IMR-90 (cell line): ENCODE measurements at regions not wholly inside any gene's neighbourhood (a gene's known extent, or its start where the extent isn't known, plus 50 kb on each side); places are given as distances from the start of the nearest gene placed in this dataset.

Experiments used
- ATAC-seq: fragments of 200-7000 bp; cut with Tn5 transposase; 2 replicates; pipeline ENCODE4 v1.9.1; 2020; ENCODE audit warnings: low read depth, mild to moderate bottlenecking, moderate library complexity
- BruUV-seq: library from RNA; stranded (reverse); fragments of 400-500 nt; replicated peaks from 2 replicates; lab custom pipeline; 2021; lab: Mats Ljungman, UMichigan
- CTCF ChIA-PET: fragments of 300-600 bp; formaldehyde crosslinking; extraction: SDS; loops from one replicate; lab custom pipeline; 2021; ENCODE audit warnings: antibody characterized with exemption; lab: Yijun Ruan, JAX
- POLR2A ChIA-PET: fragments of 300-600 bp; sonication (Branson Sonifier 250); formaldehyde crosslinking; loops from one replicate; lab custom pipeline; 2022; ENCODE audit warnings: antibody characterized with exemption; ENCODE audit not compliant: unreplicated experiment; lab: Charles Lee
- DNase-seq: peaks from one replicate; pipeline ENCODE4 v3.0.0; 2013
- H2AFZ ChIP-seq: replicated peaks from 2 replicates; pipeline ENCODE3; 2013; ENCODE audit warnings: low read length, mild to moderate bottlenecking; ENCODE audit not compliant: poor library complexity
- H2AK5ac ChIP-seq: 2 replicates; pipeline ENCODE4 v1.6.1; 2013; ENCODE audit warnings: low read depth, low read length, inconsistent platforms
- H2AK9ac ChIP-seq: replicated peaks from 2 replicates; pipeline ENCODE3; 2013; ENCODE audit warnings: mild to moderate bottlenecking, low read depth, low read length, moderate library complexity; ENCODE audit not compliant: poor library complexity
- H2BK120ac ChIP-seq: 2 replicates; pipeline ENCODE4 v1.6.1; 2013; ENCODE audit warnings: low read depth, low read length, inconsistent platforms
- H2BK15ac ChIP-seq: 3 replicates; pipeline ENCODE4 v1.6.1; 2013; ENCODE audit warnings: low read depth, low read length, inconsistent platforms
- H2BK20ac ChIP-seq: 2 replicates; pipeline ENCODE4 v1.6.1; 2013; ENCODE audit warnings: low read depth, mild to moderate bottlenecking, inconsistent platforms, low read length, moderate library complexity
- H2BK5ac ChIP-seq: 2 replicates; pipeline ENCODE4 v1.6.1; 2013; ENCODE audit warnings: mild to moderate bottlenecking, low read depth, low read length, inconsistent platforms; ENCODE audit not compliant: poor library complexity, severe bottlenecking
- H3K14ac ChIP-seq: replicated peaks from 2 replicates; pipeline ENCODE4 v1.6.1; 2013; ENCODE audit warnings: low read depth, low read length, inconsistent platforms
- H3K18ac ChIP-seq: 2 replicates; pipeline ENCODE4 v1.6.1; 2013; ENCODE audit warnings: low read depth, low read length, control low read depth
- H3K23ac ChIP-seq: 2 replicates; pipeline ENCODE4 v1.6.1; 2013; ENCODE audit warnings: low read depth, low read length, inconsistent platforms
- H3K27ac ChIP-seq: 2 replicates; pipeline ENCODE4 v1.5.1; 2013; ENCODE audit warnings: mild to moderate bottlenecking, control low read depth, low read length; ENCODE audit not compliant: insufficient read depth
- H3K27me3 ChIP-seq: 2 replicates; pipeline ENCODE4 v1.6.1; 2013; ENCODE audit warnings: low read length; ENCODE audit not compliant: control insufficient read depth, insufficient read depth
- H3K36me3 ChIP-seq: 2 replicates; pipeline ENCODE4 v1.6.1; 2013; ENCODE audit warnings: low read length, mixed read lengths; ENCODE audit not compliant: control insufficient read depth, insufficient read depth
- H3K4ac ChIP-seq: 2 replicates; pipeline ENCODE4 v1.6.1; 2013; ENCODE audit warnings: low read depth, low read length, inconsistent platforms
- H3K4me1 ChIP-seq: 2 replicates; pipeline ENCODE4 v1.6.1; 2013; ENCODE audit warnings: low read length, mixed read lengths; ENCODE audit not compliant: control insufficient read depth, insufficient read depth
- H3K4me2 ChIP-seq: 2 replicates; pipeline ENCODE4 v1.6.1; 2013; ENCODE audit warnings: low read depth, mild to moderate bottlenecking, control low read depth, low read length, moderate library complexity
- H3K4me3 ChIP-seq: 2 replicates; pipeline ENCODE4 v1.5.1; 2013; ENCODE audit warnings: low read depth, mild to moderate bottlenecking, control low read depth, low read length, moderate library complexity; ENCODE audit not compliant: insufficient read depth
- H3K56ac ChIP-seq: 2 replicates; pipeline ENCODE4 v1.6.1; 2013; ENCODE audit warnings: low read length, inconsistent platforms; ENCODE audit not compliant: insufficient read depth; ENCODE audit errors: extremely low read depth
- H3K79me1 ChIP-seq, 2 experiments: 2 replicates each; pipeline ENCODE4 v1.6.1; 2013; ENCODE audit warnings: low read length in 2 of 2, inconsistent platforms in 1 of 2, low read depth in 1 of 2
- H3K9ac ChIP-seq: 2 replicates; pipeline ENCODE4 v1.6.1; 2013; ENCODE audit warnings: low read depth, low read length, control low read depth
- H3K9me1 ChIP-seq: 2 replicates; pipeline ENCODE4 v1.6.1; 2013; ENCODE audit warnings: low read length, inconsistent platforms; ENCODE audit not compliant: insufficient read depth
- H3K9me3 ChIP-seq: 2 replicates; pipeline ENCODE4 v1.6.1; 2013; ENCODE audit warnings: low read length; ENCODE audit not compliant: control insufficient read depth, insufficient read depth
- H4K20me1 ChIP-seq: 2 replicates; pipeline ENCODE4 v1.6.1; 2013; ENCODE audit warnings: low read length, inconsistent platforms; ENCODE audit not compliant: insufficient read depth
- H4K5ac ChIP-seq: 2 replicates; pipeline ENCODE4 v1.6.1; 2013; ENCODE audit warnings: mild to moderate bottlenecking, low read depth, low read length, control low read depth
- H4K8ac ChIP-seq, 2 experiments: 2 replicates each; pipeline ENCODE4 v1.6.1; 2013; ENCODE audit warnings: low read depth in 2 of 2, low read length in 2 of 2, control low read depth in 1 of 2, inconsistent platforms in 1 of 2
- H4K91ac ChIP-seq: 2 replicates; pipeline ENCODE4 v1.6.1; 2013; ENCODE audit warnings: low read depth, low read length, inconsistent platforms; ENCODE audit not compliant: insufficient read depth
- BHLHE40 ChIP-seq: fragments of 150-350 bp; IDR thresholded peaks from 2 replicates; pipeline ENCODE4 v1.6.1; 2016; ENCODE audit warnings: mild to moderate bottlenecking, low read depth, low read length
- CEBPB ChIP-seq: IDR thresholded peaks from 2 replicates; pipeline ENCODE4 v1.6.1; 2012; ENCODE audit warnings: low read depth, low read length, improper control_type of control experiment
- CHD1 ChIP-seq: IDR thresholded peaks from 2 replicates; pipeline ENCODE4 v1.6.1; 2012; ENCODE audit warnings: low read depth, low read length, improper control_type of control experiment
- CTCF ChIP-seq: conservative IDR thresholded peaks from 2 replicates; pipeline ENCODE4 v1.5.1; 2012; ENCODE audit warnings: mild to moderate bottlenecking, low read depth, low read length, improper control_type of control experiment
- FOS ChIP-seq: fragments of 150-350 bp; IDR thresholded peaks from 2 replicates; pipeline ENCODE4 v1.6.1; 2016; ENCODE audit warnings: low read depth, low read length
- MAFK ChIP-seq: IDR thresholded peaks from 2 replicates; pipeline ENCODE4 v1.6.1; 2012; ENCODE audit warnings: low read depth, low read length, improper control_type of control experiment
- MAZ ChIP-seq: IDR thresholded peaks from 2 replicates; pipeline ENCODE4 v1.6.1; 2012; ENCODE audit warnings: low read depth, mild to moderate bottlenecking, low read length, improper control_type of control experiment, moderate library complexity, borderline replicate concordance
- MXI1 ChIP-seq: IDR thresholded peaks from 2 replicates; pipeline ENCODE4 v1.6.1; 2012; ENCODE audit warnings: low read depth, mild to moderate bottlenecking, low read length, moderate library complexity, borderline replicate concordance
- NFE2L2 ChIP-seq: fragments of 150-350 bp; IDR thresholded peaks from 2 replicates; pipeline ENCODE4 v1.6.1; 2016; ENCODE audit warnings: low read depth, mild to moderate bottlenecking, low read length
- POLR2A ChIP-seq: IDR thresholded peaks from 2 replicates; pipeline ENCODE4 v1.6.1; 2012; ENCODE audit warnings: mild to moderate bottlenecking, low read depth, low read length
- RAD21 ChIP-seq: IDR thresholded peaks from 2 replicates; pipeline ENCODE4 v1.6.1; 2012; ENCODE audit warnings: low read length, improper control_type of control experiment
- RCOR1 ChIP-seq: IDR thresholded peaks from 2 replicates; pipeline ENCODE4 v1.6.1; 2012; ENCODE audit warnings: mild to moderate bottlenecking, low read length, improper control_type of control experiment; ENCODE audit not compliant: insufficient replicate concordance
- RFX5 ChIP-seq: IDR thresholded peaks from 2 replicates; pipeline ENCODE4 v1.8.0; 2012; ENCODE audit warnings: low read depth, mild to moderate bottlenecking, low read length, moderate library complexity
- SMC3 ChIP-seq: fragments of 150-350 bp; IDR thresholded peaks from 2 replicates; pipeline ENCODE4 v1.6.1; 2016; ENCODE audit warnings: low read depth, mild to moderate bottlenecking, antibody characterized with exemption, low read length, moderate library complexity
- USF2 ChIP-seq: fragments of 150-350 bp; IDR thresholded peaks from 2 replicates; pipeline ENCODE4 v1.6.1; 2017; ENCODE audit warnings: mild to moderate bottlenecking, antibody characterized with exemption, low read length, low read depth
- WGBS, 2 experiments: methylation state at CpG; one replicate each; pipeline versions ENCODE4 v1.1.5 to v1.1.7; 2013; ENCODE audit warnings: missing lambda C conversion rate in 2 of 2; ENCODE audit not compliant: insufficient read length in 1 of 2; ENCODE audit errors: extremely low coverage in 2 of 2; 5-methylcytosine and 5-hydroxymethylcytosine counted together
- dilution Hi-C: fragments of 300-500 bp; cut with HindIII; formaldehyde crosslinking; loops from one replicate; pipeline ENCODE4 v1.14.3; 2018; ENCODE audit warnings: low sequenced_read_pairs; ENCODE audit not compliant: unreplicated experiment
- in situ Hi-C: fragments of 300-500 bp; cut with MboI; formaldehyde crosslinking; loops from 3 replicates; pipeline ENCODE4 v1.14.3; 2019; ENCODE audit warnings: low sequenced_read_pairs, inconsistent platforms, mixed read lengths
- intact Hi-C: fragments of 100-400 bp; cut with micrococcal nuclease; formaldehyde crosslinking; loops from 2 replicates; pipeline ENCODE4 v1.10.0; 2022
- TF ChIP-seq, protein P1 (sequence below): fragments of 150-350 bp; IDR thresholded peaks from 2 replicates; pipeline ENCODE4 v1.6.1; 2016; ENCODE audit warnings: low read depth, mild to moderate bottlenecking, low read length, moderate library complexity, borderline replicate concordance

DNA sequence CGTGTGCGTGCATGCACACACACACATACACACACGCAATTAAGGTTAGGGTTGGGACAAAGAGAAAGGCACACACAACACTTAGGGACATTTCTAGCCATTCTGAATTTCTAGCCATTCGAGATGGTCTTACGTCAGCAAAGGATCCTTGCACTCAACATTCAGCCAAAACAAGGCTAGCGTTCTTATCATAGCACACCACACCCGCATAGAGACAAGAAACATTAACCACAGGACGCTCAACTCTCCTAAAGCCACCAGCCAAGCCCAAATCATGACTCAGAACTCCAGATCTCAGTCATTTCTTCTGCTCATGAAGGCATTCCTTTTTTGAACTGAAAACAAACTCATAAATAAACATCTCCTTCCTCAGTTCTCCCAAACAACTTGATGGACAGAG is 106.8 kb downstream of the LMO4 start:
- Histone ChIP-seq H3K9ac (no peak overlapping the region), H2AFZ (no peak overlapping the region), H3K9me3 (no peaks in the 10 kb centered on the region), H3K23ac (no peak overlapping the region), H3K56ac (no peak overlapping the region), H3K18ac (no peak overlapping the region), H2AK9ac (no peak overlapping the region), H2BK15ac (no peak overlapping the region), H3K27me3 (no peaks in the 10 kb centered on the region), H4K20me1 (no peaks in the 10 kb centered on the region), H3K4me1 (no peaks in the 10 kb centered on the region), H3K79me1 (no peaks in the 10 kb centered on the region), H3K36me3 (no peaks in the 10 kb centered on the region), H3K9me1 (no peaks in the 10 kb centered on the region), H2BK120ac (no peak overlapping the region), H3K27ac (no peak overlapping the region), H2AK5ac (no peak overlapping the region), H3K4me2 (no peak overlapping the region), H3K4me3 (no peak overlapping the region), H2BK20ac (no peak overlapping the region), H4K91ac (no peak overlapping the region), H3K4ac (no peak overlapping the region), H2BK5ac (no peak overlapping the region), H4K8ac (no peak overlapping the region), H4K5ac (no peak overlapping the region), H3K14ac (no peak overlapping the region)
- no TSS peak for BruUV-seq
- in situ Hi-C loops: no loop called here
- intact Hi-C loops: no loop called here
- ChIA-PET CTCF (no interaction called here), POLR2A (no interaction called here)
- TF ChIP-seq CEBPB: no peak
- TF ChIP-seq MXI1: no peak
- TF ChIP-seq CTCF: no peak
- TF ChIP-seq, protein P1, sequence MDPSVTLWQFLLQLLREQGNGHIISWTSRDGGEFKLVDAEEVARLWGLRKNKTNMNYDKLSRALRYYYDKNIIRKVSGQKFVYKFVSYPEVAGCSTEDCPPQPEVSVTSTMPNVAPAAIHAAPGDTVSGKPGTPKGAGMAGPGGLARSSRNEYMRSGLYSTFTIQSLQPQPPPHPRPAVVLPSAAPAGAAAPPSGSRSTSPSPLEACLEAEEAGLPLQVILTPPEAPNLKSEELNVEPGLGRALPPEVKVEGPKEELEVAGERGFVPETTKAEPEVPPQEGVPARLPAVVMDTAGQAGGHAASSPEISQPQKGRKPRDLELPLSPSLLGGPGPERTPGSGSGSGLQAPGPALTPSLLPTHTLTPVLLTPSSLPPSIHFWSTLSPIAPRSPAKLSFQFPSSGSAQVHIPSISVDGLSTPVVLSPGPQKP: no peak
- no peak for TF ChIP-seq RAD21
- no peak for TF ChIP-seq USF2
- TF ChIP-seq NFE2L2: no peak
- TF ChIP-seq FOS: no peak
- no peak for TF ChIP-seq MAFK
- no peak for TF ChIP-seq RCOR1
- no peak for TF ChIP-seq MAZ
- no peak for TF ChIP-seq POLR2A
- TF ChIP-seq BHLHE40: no peak
- TF ChIP-seq RFX5: no peak
- TF ChIP-seq CHD1: no peak
- TF ChIP-seq SMC3: no peak
- dilution Hi-C loops: no loop called here
- no peak for DNase-seq
- ATAC-seq: no peak
- no CpG with 5 or more reads among the region's 8 CpGs for WGBS, 2 experiments
